H1 (cell line): ENCODE measurements at regions not wholly inside any gene's neighbourhood (a gene's known extent, or its start where the extent isn't known, plus 50 kb on each side); places are given as distances from the start of the nearest gene placed in this dataset.

ENCODE experiments used
- CHD2 ChIP-seq: IDR thresholded peaks from 2 replicates; pipeline ENCODE4 v1.6.1; 2012; ENCODE audit warnings: low read length, improper control_type of control experiment
- EGR1 ChIP-seq: IDR thresholded peaks from 2 replicates; pipeline ENCODE4 v1.6.1; 2011; ENCODE audit warnings: low read depth, low read length, borderline replicate concordance
- RBBP5 ChIP-seq: IDR thresholded peaks from 2 replicates; pipeline ENCODE4 v1.7.1; 2012; ENCODE audit warnings: low read depth, mild to moderate bottlenecking, inconsistent platforms, low read length, moderate library complexity, borderline replicate concordance
- SUZ12 ChIP-seq: fragments of 200-600 bp; sonication (generic); IDR thresholded peaks from 2 replicates; pipeline ENCODE4 v1.6.1; 2012; ENCODE audit warnings: mild to moderate bottlenecking, inconsistent platforms, low read length, moderate library complexity, mixed read lengths
- TBP ChIP-seq: IDR thresholded peaks from 2 replicates; pipeline ENCODE4 v1.6.1; 2011; ENCODE audit warnings: low read depth, low read length, improper control_type of control experiment
- TF ChIP-seq, protein P1 (sequence below): fragments of 300-600 bp; sonication (generic); IDR thresholded peaks from 2 replicates; pipeline ENCODE4 v1.7.1; 2012; ENCODE audit warnings: low read length, moderate library complexity, mild to moderate bottlenecking, inconsistent platforms; ENCODE audit not compliant: insufficient replicate concordance

DNA sequence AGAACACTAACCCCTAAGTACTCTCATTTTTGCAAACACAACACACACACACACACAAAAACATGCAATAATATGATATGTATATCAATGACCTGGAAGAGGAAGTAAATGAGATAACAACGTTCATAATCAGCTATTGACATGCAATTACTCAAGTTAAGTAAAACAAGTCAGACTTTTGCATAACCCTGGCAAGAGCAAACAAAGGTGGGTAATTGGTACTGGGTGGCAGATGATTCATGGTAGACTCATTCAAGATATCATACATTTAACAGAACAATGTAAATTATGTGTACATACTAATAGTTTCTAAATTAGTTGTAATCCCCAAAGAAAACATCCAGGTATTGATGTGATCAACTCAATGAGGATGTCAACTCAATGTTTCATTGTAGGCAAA is 508.8 kb downstream of the DACH1 start (continued):
- TF ChIP-seq RBBP5 (no peak), EGR1 (no peak), SUZ12 (no peak), TBP (no peak), CHD2 (no peak)
- TF ChIP-seq, protein P1, sequence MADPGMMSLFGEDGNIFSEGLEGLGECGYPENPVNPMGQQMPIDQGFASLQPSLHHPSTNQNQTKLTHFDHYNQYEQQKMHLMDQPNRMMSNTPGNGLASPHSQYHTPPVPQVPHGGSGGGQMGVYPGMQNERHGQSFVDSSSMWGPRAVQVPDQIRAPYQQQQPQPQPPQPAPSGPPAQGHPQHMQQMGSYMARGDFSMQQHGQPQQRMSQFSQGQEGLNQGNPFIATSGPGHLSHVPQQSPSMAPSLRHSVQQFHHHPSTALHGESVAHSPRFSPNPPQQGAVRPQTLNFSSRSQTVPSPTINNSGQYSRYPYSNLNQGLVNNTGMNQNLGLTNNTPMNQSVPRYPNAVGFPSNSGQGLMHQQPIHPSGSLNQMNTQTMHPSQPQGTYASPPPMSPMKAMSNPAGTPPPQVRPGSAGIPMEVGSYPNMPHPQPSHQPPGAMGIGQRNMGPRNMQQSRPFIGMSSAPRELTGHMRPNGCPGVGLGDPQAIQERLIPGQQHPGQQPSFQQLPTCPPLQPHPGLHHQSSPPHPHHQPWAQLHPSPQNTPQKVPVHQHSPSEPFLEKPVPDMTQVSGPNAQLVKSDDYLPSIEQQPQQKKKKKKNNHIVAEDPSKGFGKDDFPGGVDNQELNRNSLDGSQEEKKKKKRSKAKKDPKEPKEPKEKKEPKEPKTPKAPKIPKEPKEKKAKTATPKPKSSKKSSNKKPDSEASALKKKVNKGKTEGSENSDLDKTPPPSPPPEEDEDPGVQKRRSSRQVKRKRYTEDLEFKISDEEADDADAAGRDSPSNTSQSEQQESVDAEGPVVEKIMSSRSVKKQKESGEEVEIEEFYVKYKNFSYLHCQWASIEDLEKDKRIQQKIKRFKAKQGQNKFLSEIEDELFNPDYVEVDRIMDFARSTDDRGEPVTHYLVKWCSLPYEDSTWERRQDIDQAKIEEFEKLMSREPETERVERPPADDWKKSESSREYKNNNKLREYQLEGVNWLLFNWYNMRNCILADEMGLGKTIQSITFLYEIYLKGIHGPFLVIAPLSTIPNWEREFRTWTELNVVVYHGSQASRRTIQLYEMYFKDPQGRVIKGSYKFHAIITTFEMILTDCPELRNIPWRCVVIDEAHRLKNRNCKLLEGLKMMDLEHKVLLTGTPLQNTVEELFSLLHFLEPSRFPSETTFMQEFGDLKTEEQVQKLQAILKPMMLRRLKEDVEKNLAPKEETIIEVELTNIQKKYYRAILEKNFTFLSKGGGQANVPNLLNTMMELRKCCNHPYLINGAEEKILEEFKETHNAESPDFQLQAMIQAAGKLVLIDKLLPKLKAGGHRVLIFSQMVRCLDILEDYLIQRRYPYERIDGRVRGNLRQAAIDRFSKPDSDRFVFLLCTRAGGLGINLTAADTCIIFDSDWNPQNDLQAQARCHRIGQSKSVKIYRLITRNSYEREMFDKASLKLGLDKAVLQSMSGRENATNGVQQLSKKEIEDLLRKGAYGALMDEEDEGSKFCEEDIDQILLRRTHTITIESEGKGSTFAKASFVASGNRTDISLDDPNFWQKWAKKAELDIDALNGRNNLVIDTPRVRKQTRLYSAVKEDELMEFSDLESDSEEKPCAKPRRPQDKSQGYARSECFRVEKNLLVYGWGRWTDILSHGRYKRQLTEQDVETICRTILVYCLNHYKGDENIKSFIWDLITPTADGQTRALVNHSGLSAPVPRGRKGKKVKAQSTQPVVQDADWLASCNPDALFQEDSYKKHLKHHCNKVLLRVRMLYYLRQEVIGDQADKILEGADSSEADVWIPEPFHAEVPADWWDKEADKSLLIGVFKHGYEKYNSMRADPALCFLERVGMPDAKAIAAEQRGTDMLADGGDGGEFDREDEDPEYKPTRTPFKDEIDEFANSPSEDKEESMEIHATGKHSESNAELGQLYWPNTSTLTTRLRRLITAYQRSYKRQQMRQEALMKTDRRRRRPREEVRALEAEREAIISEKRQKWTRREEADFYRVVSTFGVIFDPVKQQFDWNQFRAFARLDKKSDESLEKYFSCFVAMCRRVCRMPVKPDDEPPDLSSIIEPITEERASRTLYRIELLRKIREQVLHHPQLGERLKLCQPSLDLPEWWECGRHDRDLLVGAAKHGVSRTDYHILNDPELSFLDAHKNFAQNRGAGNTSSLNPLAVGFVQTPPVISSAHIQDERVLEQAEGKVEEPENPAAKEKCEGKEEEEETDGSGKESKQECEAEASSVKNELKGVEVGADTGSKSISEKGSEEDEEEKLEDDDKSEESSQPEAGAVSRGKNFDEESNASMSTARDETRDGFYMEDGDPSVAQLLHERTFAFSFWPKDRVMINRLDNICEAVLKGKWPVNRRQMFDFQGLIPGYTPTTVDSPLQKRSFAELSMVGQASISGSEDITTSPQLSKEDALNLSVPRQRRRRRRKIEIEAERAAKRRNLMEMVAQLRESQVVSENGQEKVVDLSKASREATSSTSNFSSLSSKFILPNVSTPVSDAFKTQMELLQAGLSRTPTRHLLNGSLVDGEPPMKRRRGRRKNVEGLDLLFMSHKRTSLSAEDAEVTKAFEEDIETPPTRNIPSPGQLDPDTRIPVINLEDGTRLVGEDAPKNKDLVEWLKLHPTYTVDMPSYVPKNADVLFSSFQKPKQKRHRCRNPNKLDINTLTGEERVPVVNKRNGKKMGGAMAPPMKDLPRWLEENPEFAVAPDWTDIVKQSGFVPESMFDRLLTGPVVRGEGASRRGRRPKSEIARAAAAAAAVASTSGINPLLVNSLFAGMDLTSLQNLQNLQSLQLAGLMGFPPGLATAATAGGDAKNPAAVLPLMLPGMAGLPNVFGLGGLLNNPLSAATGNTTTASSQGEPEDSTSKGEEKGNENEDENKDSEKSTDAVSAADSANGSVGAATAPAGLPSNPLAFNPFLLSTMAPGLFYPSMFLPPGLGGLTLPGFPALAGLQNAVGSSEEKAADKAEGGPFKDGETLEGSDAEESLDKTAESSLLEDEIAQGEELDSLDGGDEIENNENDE: no peak
- TF ChIP-seq, all 59 proteins: peak for 0
